ENCODE measurements at regions not wholly inside any gene's neighbourhood (a gene's known extent, or its start where the extent isn't known, plus 50 kb on each side); places are given as distances from the start of the nearest gene placed in this dataset.

DNA sequence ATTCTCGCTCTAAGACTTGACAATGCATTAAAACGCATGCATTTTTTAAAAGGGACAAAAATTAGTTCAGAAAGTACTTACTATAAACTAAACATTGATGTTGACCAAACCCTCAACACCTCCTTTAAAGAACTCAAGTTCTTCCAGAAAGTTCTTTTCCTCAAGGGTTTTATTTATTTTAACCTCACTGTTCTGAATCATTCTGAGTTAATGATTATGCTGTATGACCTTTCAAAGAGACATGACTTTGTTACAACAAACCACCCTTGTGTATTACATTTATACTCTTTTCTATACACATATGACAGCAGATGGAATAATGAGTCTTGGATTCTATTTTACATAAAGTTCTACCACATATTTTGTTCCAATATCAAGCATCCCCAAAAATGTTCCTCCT, 139.8 kb upstream of the CCDC150 start:
- TF ChIP-seq CTCF (IDR thresholded peaks at IDR 0.05 in 2 of 3, conservative IDR thresholded peaks at IDR 0.05 in 1 of 3; ENCODE audit: borderline replicate concordance in 1 of 3, insufficient read depth in 1 of 3, low read depth in 2 of 3, low read length in 2 of 3): no peak
- TF ChIP-seq EZH2phosphoT487 (IDR thresholded peaks at IDR 0.05; ENCODE audit: borderline replicate concordance): no peak
- no peak for TF ChIP-seq EZH2 (IDR thresholded peaks at IDR 0.05)
- TF ChIP-seq POLR2A (IDR thresholded peaks at IDR 0.05; ENCODE audit: borderline replicate concordance, extremely low read depth, insufficient read depth, insufficient read length): no peak
- no peak for TF ChIP-seq SIN3A (IDR thresholded peaks at IDR 0.05; ENCODE audit: low read depth)

Measured in HCT116 (cell line).